HEK293 (cell line): ENCODE measurements at regions not wholly inside any gene's neighbourhood (a gene's known extent, or its start where the extent isn't known, plus 50 kb on each side); places are given as distances from the start of the nearest gene placed in this dataset.
A peak's percentile ranks its signal among the peaks of the same experiment; 100 is the strongest.

Experiments
- CTCF ChIA-PET: fragments of 350-600 bp; formaldehyde crosslinking; extraction: SDS; loops from one replicate; lab custom pipeline; 2021; ENCODE audit warnings: antibody characterized with exemption; lab: Yijun Ruan, JAX
- POLR2A ChIA-PET: fragments of 300-600 bp; formaldehyde crosslinking; extraction: SDS; loops from one replicate; lab custom pipeline; 2020; ENCODE audit warnings: antibody characterized with exemption, inconsistent platforms; lab: Yijun Ruan, JAX
- H3K27ac ChIP-seq: fragments of 200-500 bp; sonication (Bioruptor generic); 2 replicates; pipeline ENCODE4 v1.5.1; 2014; ENCODE audit warnings: low read depth, low read length, control low read depth, inconsistent platforms; ENCODE audit errors: extremely low read depth
- H3K36me3 ChIP-seq, 2 experiments: fragments of 200-500 bp in 1 of 2; sonication (Bioruptor generic) in 1 of 2; 1 replicate in 1 of 2; 2 replicates in 1 of 2; pipeline ENCODE4 v1.5.1; 2014 to 2017; ENCODE audit warnings: inconsistent platforms in 2 of 2, low read length in 2 of 2; ENCODE audit not compliant: control insufficient read depth in 2 of 2, insufficient read depth in 1 of 2
- H3K4me1 ChIP-seq: fragments of 200-500 bp; sonication (Bioruptor generic); 2 replicates; pipeline ENCODE4 v1.5.1; 2014; ENCODE audit warnings: mild to moderate bottlenecking, low read length, inconsistent platforms; ENCODE audit not compliant: control insufficient read depth, insufficient read depth
- H3K4me3 ChIP-seq: 2 replicates; pipeline ENCODE4 v1.5.1; 2011; ENCODE audit warnings: low read depth, mild to moderate bottlenecking, control low read depth, low read length, moderate library complexity
- H3K9me3 ChIP-seq: fragments of 200-500 bp; sonication (Bioruptor generic); 2 replicates; pipeline ENCODE4 v1.5.1; 2014; ENCODE audit warnings: low read depth, low read length, inconsistent platforms; ENCODE audit not compliant: control insufficient read depth, insufficient read depth
- BCL11A ChIP-seq: fragments of 450-650 bp; formaldehyde crosslinking; IDR thresholded peaks from 2 replicates; pipeline ENCODE4 v1.5.1; 2016; ENCODE audit warnings: low read depth, missing biosample characterization, missing genetic modification characterization
- GLI4 ChIP-seq: fragments of 450-650 bp; formaldehyde crosslinking; IDR thresholded peaks from 2 replicates; pipeline ENCODE4 v1.5.1; 2016; ENCODE audit warnings: missing biosample characterization, missing genetic modification characterization
- HOXD13 ChIP-seq: sonication (generic); formaldehyde crosslinking; IDR thresholded peaks from 2 replicates; pipeline ENCODE4 v1.8.0; 2022; ENCODE audit warnings: missing genetic modification reagents, borderline replicate concordance
- KLF7 ChIP-seq: fragments of 450-650 bp; formaldehyde crosslinking; IDR thresholded peaks from 2 replicates; pipeline ENCODE4 v1.5.1; 2016; ENCODE audit warnings: missing biosample characterization, missing genetic modification characterization, borderline replicate concordance
- MZF1 ChIP-seq: fragments of 450-650 bp; formaldehyde crosslinking; IDR thresholded peaks from 2 replicates; pipeline ENCODE4 v1.5.1; 2017; ENCODE audit warnings: missing biosample characterization, missing genetic modification characterization, borderline replicate concordance
- WT1 ChIP-seq: fragments of 450-650 bp; formaldehyde crosslinking; IDR thresholded peaks from 2 replicates; pipeline ENCODE4 v1.5.1; 2016; ENCODE audit warnings: missing biosample characterization, missing genetic modification characterization
- ZBTB26 ChIP-seq: fragments of 450-650 bp; formaldehyde crosslinking; optimal IDR thresholded peaks from 2 replicates; pipeline ENCODE3; 2016; ENCODE audit warnings: missing biosample characterization, mild to moderate bottlenecking, missing genetic modification characterization
- ZEB2 ChIP-seq: fragments of 450-650 bp; formaldehyde crosslinking; IDR thresholded peaks from 2 replicates; pipeline ENCODE4 v1.5.1; 2016; ENCODE audit warnings: missing biosample characterization, missing genetic modification characterization
- ZFP3 ChIP-seq: fragments of 450-650 bp; formaldehyde crosslinking; IDR thresholded peaks from 2 replicates; pipeline ENCODE4 v1.5.1; 2016; ENCODE audit warnings: low read depth, missing biosample characterization, missing genetic modification characterization
- ZNF19 ChIP-seq: fragments of 450-650 bp; formaldehyde crosslinking; IDR thresholded peaks from 2 replicates; pipeline ENCODE4; 2016; ENCODE audit warnings: missing biosample characterization, missing genetic modification characterization, low read depth
- ZNF24 ChIP-seq: fragments of 450-650 bp; formaldehyde crosslinking; IDR thresholded peaks from 2 replicates; pipeline ENCODE4 v1.5.1; 2016; ENCODE audit warnings: missing biosample characterization, missing genetic modification characterization
- ZNF266 ChIP-seq: fragments of 450-650 bp; formaldehyde crosslinking; IDR thresholded peaks from 2 replicates; pipeline ENCODE4 v1.5.1; 2016; ENCODE audit warnings: missing biosample characterization, missing genetic modification characterization, low read depth
- ZNF324 ChIP-seq: fragments of 450-650 bp; formaldehyde crosslinking; IDR thresholded peaks from 2 replicates; pipeline ENCODE4 v1.5.1; 2016; ENCODE audit warnings: missing biosample characterization, missing genetic modification characterization
- ZNF335 ChIP-seq: fragments of 450-650 bp; formaldehyde crosslinking; conservative IDR thresholded peaks from 2 replicates; pipeline ENCODE4 v1.5.1; 2016; ENCODE audit warnings: missing biosample characterization, missing genetic modification characterization
- ZNF621 ChIP-seq: fragments of 450-650 bp; formaldehyde crosslinking; IDR thresholded peaks from 2 replicates; pipeline ENCODE4 v1.5.1; 2017; ENCODE audit warnings: missing biosample characterization, missing genetic modification characterization
- ZNF830 ChIP-seq: fragments of 450-650 bp; IDR thresholded peaks from 2 replicates; pipeline ENCODE4 v1.5.0; 2018; ENCODE audit warnings: missing biosample characterization, missing genetic modification characterization, low read depth, mild to moderate bottlenecking, moderate library complexity
- TF ChIP-seq, protein P1 (sequence below): fragments of 450-650 bp; formaldehyde crosslinking; IDR thresholded peaks from 2 replicates; pipeline ENCODE4 v1.5.1; 2016; ENCODE audit warnings: missing biosample characterization, missing genetic modification characterization
- TF ChIP-seq, protein P2 (sequence below): fragments of 450-650 bp; formaldehyde crosslinking; IDR thresholded peaks from 2 replicates; pipeline ENCODE4 v1.5.1; 2016; ENCODE audit warnings: missing biosample characterization, missing genetic modification characterization
- TF ChIP-seq, protein P3 (sequence below): fragments of 450-650 bp; formaldehyde crosslinking; IDR thresholded peaks from 2 replicates; pipeline ENCODE4 v1.5.1; 2016; ENCODE audit warnings: missing biosample characterization, missing genetic modification characterization
- TF ChIP-seq, protein P4 (sequence below): fragments of 450-650 bp; formaldehyde crosslinking; IDR thresholded peaks from 2 replicates; pipeline ENCODE4 v1.5.1; 2016; ENCODE audit warnings: missing biosample characterization, missing genetic modification characterization

DNA sequence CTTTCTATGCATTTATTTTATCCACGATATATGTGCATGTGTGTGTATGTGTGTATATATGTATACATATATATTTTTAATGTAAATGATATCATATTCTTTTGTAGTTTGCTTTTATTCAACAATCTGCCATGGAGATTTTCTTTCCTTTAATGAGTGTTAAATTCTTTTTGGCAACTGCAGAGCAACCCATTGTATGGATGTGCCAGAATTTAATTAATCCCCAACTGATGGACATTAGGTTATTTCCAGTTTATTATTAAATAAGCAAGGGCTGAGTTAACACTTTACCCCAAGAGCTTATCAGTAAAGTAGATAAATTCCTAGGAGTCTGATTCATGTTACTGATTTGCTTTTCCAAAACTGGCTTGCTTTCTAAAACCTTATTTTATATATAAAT, 58.9 kb upstream of the CD28 start:
- H3K27ac ChIP-seq = no peak overlapping the region
- peaks cover 19% of the 10 kb centered on the region for H3K4me1 ChIP-seq
- H3K36me3 ChIP-seq = no peaks in the 10 kb centered on the region
- TF ChIP-seq MZF1 (tag by site-specific recombination) = peak; percentile 93; the same call in 1 of the 2 replicates
- no peak for TF ChIP-seq ZNF19 (tag by site-specific recombination)
- ChIA-PET CTCF (interaction anchor here (0.7 kb wide), 1 partner anchor 8 kb away, joined by 3 read pairs; no protein-coding TSS in a partner anchor), POLR2A (interaction anchor here (0.6 kb wide), 1 partner anchor 32 kb away, joined by 3 read pairs; no protein-coding TSS in a partner anchor)
- no peak overlapping the region for H3K4me3 ChIP-seq
- H3K9me3 ChIP-seq = no peaks in the 10 kb centered on the region

GRCh38 chr2:203648273-203648672, 58.2 kb upstream of the CD28 start:
- no peaks in the 10 kb centered on the region for H3K9me3 ChIP-seq
- no peaks in the 10 kb centered on the region for H3K36me3 ChIP-seq
- POLR2A ChIA-PET = no interaction called here
- H3K27ac ChIP-seq = no peak overlapping the region
- TF ChIP-seq, protein P1, sequence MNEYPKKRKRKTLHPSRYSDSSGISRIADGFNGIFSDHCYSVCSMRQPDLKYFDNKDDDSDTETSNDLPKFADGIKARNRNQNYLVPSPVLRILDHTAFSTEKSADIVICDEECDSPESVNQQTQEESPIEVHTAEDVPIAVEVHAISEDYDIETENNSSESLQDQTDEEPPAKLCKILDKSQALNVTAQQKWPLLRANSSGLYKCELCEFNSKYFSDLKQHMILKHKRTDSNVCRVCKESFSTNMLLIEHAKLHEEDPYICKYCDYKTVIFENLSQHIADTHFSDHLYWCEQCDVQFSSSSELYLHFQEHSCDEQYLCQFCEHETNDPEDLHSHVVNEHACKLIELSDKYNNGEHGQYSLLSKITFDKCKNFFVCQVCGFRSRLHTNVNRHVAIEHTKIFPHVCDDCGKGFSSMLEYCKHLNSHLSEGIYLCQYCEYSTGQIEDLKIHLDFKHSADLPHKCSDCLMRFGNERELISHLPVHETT (tag by site-specific recombination) = no peak
- no peak for TF ChIP-seq ZNF324
- TF ChIP-seq, protein P2, sequence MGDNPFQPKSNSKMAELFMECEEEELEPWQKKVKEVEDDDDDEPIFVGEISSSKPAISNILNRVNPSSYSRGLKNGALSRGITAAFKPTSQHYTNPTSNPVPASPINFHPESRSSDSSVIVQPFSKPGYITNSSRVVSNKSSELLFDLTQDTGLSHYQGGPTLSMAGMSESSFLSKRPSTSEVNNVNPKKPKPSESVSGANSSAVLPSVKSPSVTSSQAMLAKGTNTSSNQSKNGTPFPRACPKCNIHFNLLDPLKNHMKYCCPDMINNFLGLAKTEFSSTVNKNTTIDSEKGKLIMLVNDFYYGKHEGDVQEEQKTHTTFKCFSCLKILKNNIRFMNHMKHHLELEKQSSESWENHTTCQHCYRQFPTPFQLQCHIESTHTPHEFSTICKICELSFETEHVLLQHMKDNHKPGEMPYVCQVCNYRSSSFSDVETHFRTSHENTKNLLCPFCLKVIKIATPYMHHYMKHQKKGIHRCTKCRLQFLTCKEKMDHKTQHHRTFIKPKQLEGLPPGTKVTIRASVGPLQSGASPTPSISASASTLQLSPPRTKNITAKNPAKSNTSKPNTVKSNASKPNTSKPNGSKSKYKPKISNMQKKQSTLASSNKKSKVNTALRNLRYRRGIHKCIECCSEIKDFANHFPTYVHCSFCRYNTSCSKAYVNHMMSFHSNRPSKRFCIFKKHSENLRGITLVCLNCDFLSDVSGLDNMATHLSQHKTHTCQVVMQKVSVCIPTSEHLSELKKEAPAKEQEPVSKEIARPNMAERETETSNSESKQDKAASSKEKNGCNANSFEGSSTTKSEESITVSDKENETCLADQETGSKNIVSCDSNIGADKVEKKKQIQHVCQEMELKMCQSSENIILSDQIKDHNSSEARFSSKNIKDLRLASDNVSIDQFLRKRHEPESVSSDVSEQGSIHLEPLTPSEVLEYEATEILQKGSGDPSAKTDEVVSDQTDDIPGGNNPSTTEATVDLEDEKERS (tag by site-specific recombination) = no peak
- TF ChIP-seq ZBTB26 (tag by site-specific recombination) = no peak
- TF ChIP-seq ZNF335 (tag by site-specific recombination) = no peak
- TF ChIP-seq HOXD13 = no peak
- no peak for TF ChIP-seq ZNF830 (tag by site-specific recombination)
- TF ChIP-seq WT1 (tag by site-specific recombination) = no peak
- no peak for TF ChIP-seq KLF7 (tag by site-specific recombination)
- TF ChIP-seq, protein P3, sequence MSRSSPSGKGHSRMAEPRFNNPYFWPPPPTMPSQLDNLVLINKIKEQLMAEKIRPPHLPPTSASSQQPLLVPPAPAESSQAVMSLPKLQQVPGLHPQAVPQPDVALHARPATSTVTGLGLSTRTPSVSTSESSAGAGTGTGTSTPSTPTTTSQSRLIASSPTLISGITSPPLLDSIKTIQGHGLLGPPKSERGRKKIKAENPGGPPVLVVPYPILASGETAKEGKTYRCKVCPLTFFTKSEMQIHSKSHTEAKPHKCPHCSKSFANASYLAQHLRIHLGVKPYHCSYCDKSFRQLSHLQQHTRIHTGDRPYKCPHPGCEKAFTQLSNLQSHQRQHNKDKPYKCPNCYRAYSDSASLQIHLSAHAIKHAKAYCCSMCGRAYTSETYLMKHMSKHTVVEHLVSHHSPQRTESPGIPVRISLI = no peak
- TF ChIP-seq BCL11A = no peak
- TF ChIP-seq ZFP3 = no peak
- TF ChIP-seq ZNF266 (tag by site-specific recombination) = no peak
- TF ChIP-seq GLI4 (tag by site-specific recombination) = no peak
- TF ChIP-seq ZNF24 (tag by site-specific recombination) = no peak
- TF ChIP-seq, protein P4, sequence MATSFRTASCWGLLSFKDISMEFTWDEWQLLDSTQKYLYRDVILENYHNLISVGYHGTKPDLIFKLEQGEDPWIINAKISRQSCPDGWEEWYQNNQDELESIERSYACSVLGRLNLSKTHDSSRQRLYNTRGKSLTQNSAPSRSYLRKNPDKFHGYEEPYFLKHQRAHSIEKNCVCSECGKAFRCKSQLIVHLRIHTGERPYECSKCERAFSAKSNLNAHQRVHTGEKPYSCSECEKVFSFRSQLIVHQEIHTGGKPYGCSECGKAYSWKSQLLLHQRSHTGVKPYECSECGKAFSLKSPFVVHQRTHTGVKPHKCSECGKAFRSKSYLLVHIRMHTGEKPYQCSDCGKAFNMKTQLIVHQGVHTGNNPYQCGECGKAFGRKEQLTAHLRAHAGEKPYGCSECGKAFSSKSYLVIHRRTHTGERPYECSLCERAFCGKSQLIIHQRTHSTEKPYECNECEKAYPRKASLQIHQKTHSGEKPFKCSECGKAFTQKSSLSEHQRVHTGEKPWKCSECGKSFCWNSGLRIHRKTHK (tag by site-specific recombination) = no peak
- no peak for TF ChIP-seq ZEB2
- TF ChIP-seq ZNF621 (tag by site-specific recombination) = no peak
- H3K4me1 ChIP-seq = peaks cover 19% of the 10 kb centered on the region
- H3K4me3 ChIP-seq = no peak overlapping the region
- CTCF ChIA-PET = no interaction called here
